ENCODE measurements at regions not wholly inside any gene's neighbourhood (a gene's known extent, or its start where the extent isn't known, plus 50 kb on each side); places are given as distances from the start of the nearest gene placed in this dataset.

DNA sequence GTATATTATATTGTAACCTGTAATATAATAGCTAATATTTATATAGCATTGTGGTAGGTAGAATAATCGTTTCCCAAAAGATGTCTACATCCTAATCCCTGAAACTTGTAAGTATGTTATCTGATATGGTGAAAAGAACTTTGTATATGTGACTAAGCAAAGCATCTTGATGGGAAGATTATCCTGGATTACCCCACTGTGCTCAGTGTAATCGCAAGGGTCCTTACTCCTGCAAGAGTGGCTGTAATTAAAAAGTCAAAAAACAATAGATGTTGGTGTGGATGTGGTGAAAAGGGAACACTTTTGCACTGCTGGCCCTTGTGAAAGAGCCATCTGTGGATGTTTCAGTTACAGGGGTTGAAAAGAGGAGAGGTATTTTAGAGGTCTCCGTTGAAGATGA lies 95.2 kb downstream of the EDN1 start:
- POLR2A ChIA-PET, result no interaction called here
- TF ChIP-seq EZH2phosphoT487 (IDR thresholded peaks at IDR 0.05; ENCODE audit: borderline replicate concordance, low read depth, low read length), result no peak
- TF ChIP-seq, protein P1, sequence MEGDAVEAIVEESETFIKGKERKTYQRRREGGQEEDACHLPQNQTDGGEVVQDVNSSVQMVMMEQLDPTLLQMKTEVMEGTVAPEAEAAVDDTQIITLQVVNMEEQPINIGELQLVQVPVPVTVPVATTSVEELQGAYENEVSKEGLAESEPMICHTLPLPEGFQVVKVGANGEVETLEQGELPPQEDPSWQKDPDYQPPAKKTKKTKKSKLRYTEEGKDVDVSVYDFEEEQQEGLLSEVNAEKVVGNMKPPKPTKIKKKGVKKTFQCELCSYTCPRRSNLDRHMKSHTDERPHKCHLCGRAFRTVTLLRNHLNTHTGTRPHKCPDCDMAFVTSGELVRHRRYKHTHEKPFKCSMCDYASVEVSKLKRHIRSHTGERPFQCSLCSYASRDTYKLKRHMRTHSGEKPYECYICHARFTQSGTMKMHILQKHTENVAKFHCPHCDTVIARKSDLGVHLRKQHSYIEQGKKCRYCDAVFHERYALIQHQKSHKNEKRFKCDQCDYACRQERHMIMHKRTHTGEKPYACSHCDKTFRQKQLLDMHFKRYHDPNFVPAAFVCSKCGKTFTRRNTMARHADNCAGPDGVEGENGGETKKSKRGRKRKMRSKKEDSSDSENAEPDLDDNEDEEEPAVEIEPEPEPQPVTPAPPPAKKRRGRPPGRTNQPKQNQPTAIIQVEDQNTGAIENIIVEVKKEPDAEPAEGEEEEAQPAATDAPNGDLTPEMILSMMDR (conservative IDR thresholded peaks at IDR 0.05; ENCODE audit: low read length), result no peak
- BruUV-seq (replicated peaks), result no TSS peak

DNA sequence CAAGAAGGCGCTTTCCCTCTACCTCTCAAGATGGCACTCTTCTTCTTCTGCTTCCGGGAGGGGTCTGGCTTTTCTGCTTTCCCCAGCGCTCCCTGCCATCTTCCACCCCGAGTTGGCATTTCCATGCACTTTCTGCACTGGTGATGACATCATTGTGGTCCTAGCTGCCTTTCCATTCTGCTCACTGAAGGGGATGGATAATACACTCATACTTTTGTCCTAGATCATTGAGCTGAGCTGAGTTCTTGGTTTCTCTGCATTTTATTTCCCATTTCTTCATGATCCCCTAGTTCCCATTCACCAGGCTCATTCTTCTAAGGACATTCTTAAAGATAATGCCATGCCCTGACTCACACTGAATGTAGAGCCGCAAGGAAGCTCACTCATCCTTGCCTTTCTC lies 96.7 kb downstream of the EDN1 start:
- CTCF ChIA-PET (ENCODE audit: unreplicated experiment), result no interaction called here
- BruUV-seq (replicated peaks), result no TSS peak
- intact Hi-C loops (cut with micrococcal nuclease; ENCODE audit: unreplicated experiment), result no loop called here

More for the DNA sequence above, 95.2 kb downstream of the EDN1 start:
- H3K9me3 ChIP-seq (ENCODE audit: low read length), result no peaks in the 10 kb centered on the region
- intact Hi-C loops (cut with micrococcal nuclease; ENCODE audit: unreplicated experiment), result no loop called here
- no peak overlapping the region for H3K4me3 ChIP-seq (ENCODE audit: low read depth, low read length, poor library complexity, severe bottlenecking)
- H3K4me2 ChIP-seq (ENCODE audit: low read length), result no peak overlapping the region
- no peak for DNase-seq (ENCODE audit: low spot score)
- no peaks in the 10 kb centered on the region for H3K36me3 ChIP-seq (ENCODE audit: insufficient read depth, low read length)
- H3K4me1 ChIP-seq (ENCODE audit: insufficient read depth, low read length, poor library complexity, severe bottlenecking), result no peaks in the 10 kb centered on the region
- H3K27ac ChIP-seq (ENCODE audit: low read depth, low read length, poor library complexity, severe bottlenecking), result no peak overlapping the region
- no peaks in the 10 kb centered on the region for H3K9me2 ChIP-seq (ENCODE audit: insufficient read depth, low read length)
- CTCF ChIA-PET (ENCODE audit: unreplicated experiment), result no interaction called here
- no peaks in the 10 kb centered on the region for H4K20me1 ChIP-seq (ENCODE audit: insufficient read depth, low read length)
- no peaks in the 10 kb centered on the region for H3K79me2 ChIP-seq (ENCODE audit: insufficient read depth, low read depth, low read length)
- no peak overlapping the region for H2AFZ ChIP-seq (ENCODE audit: low read length)

DNA sequence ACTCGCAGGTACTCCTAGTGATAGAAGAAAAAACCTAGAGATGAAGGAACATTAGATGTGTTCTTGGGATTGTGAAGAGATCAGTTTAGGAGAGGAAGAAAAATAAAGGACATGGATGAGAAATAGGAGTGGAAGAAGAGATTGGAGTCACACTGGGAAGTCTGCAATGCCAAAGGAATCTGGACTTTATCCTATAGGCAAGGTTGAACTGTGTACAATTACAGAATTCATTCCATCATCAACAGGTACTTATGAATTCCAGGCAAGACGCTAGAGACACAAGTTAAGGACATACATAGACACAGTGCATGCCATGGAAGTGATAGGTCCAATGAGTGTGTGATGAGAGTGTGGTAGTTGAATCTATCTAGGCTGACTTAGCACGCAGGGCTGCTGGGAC lies 101.3 kb downstream of the EDN1 start:
- TF ChIP-seq, protein P1 (conservative IDR thresholded peaks at IDR 0.05; ENCODE audit: low read length), result no peak
- TF ChIP-seq EZH2phosphoT487 (IDR thresholded peaks at IDR 0.05; ENCODE audit: borderline replicate concordance, low read depth, low read length), result no peak
- no TSS peak for BruUV-seq (replicated peaks)

More for the DNA sequence above, 96.7 kb downstream of the EDN1 start:
- H3K79me2 ChIP-seq (ENCODE audit: insufficient read depth, low read depth, low read length), result no peaks in the 10 kb centered on the region
- H3K4me2 ChIP-seq (ENCODE audit: low read length), result no peak overlapping the region
- no peaks in the 10 kb centered on the region for H3K4me1 ChIP-seq (ENCODE audit: insufficient read depth, low read length, poor library complexity, severe bottlenecking)
- H2AFZ ChIP-seq (ENCODE audit: low read length), result no peak overlapping the region
- no peak for DNase-seq (ENCODE audit: low spot score)
- no peaks in the 10 kb centered on the region for H3K36me3 ChIP-seq (ENCODE audit: insufficient read depth, low read length)
- TF ChIP-seq, protein P1 (conservative IDR thresholded peaks at IDR 0.05; ENCODE audit: low read length), result no peak
- no peak for TF ChIP-seq EZH2phosphoT487 (IDR thresholded peaks at IDR 0.05; ENCODE audit: borderline replicate concordance, low read depth, low read length)
- no peak overlapping the region for H3K27ac ChIP-seq (ENCODE audit: low read depth, low read length, poor library complexity, severe bottlenecking)
- POLR2A ChIA-PET, result interaction anchor here (0.6 kb wide), 1 partner anchor 67 kb away, joined by 4 read pairs; no protein-coding TSS in a partner anchor
- H3K9me2 ChIP-seq (ENCODE audit: insufficient read depth, low read length), result no peaks in the 10 kb centered on the region; the same call in 1 of the 2 replicates
- H3K4me3 ChIP-seq (ENCODE audit: low read depth, low read length, poor library complexity, severe bottlenecking), result no peak overlapping the region
- H3K9me3 ChIP-seq (ENCODE audit: low read length), result no peaks in the 10 kb centered on the region
- H4K20me1 ChIP-seq (ENCODE audit: insufficient read depth, low read length), result no peaks in the 10 kb centered on the region

More for the DNA sequence above, 101.3 kb downstream of the EDN1 start:
- H2AFZ ChIP-seq (ENCODE audit: low read length), result no peak overlapping the region
- H3K4me1 ChIP-seq (ENCODE audit: insufficient read depth, low read length, poor library complexity, severe bottlenecking), result no peaks in the 10 kb centered on the region
- no peak overlapping the region for H3K4me2 ChIP-seq (ENCODE audit: low read length)
- intact Hi-C loops (cut with micrococcal nuclease; ENCODE audit: unreplicated experiment), result no loop called here
- ChIA-PET CTCF (ENCODE audit: unreplicated experiment) (no interaction called here), POLR2A (no interaction called here)
- H3K27ac ChIP-seq (ENCODE audit: low read depth, low read length, poor library complexity, severe bottlenecking), result no peak overlapping the region
- DNase-seq (ENCODE audit: low spot score), result no peak
- H3K79me2 ChIP-seq (ENCODE audit: insufficient read depth, low read depth, low read length), result no peaks in the 10 kb centered on the region
- H3K9me2 ChIP-seq (ENCODE audit: insufficient read depth, low read length), result no peaks in the 10 kb centered on the region; the same call in 1 of the 2 replicates
- H4K20me1 ChIP-seq (ENCODE audit: insufficient read depth, low read length), result no peaks in the 10 kb centered on the region
- no peaks in the 10 kb centered on the region for H3K9me3 ChIP-seq (ENCODE audit: low read length)
- H3K36me3 ChIP-seq (ENCODE audit: insufficient read depth, low read length), result no peaks in the 10 kb centered on the region
- H3K4me3 ChIP-seq (ENCODE audit: low read depth, low read length, poor library complexity, severe bottlenecking), result no peak overlapping the region

Data from OCI-LY7 (cell line).